Activated naive CD4-positive, alpha-beta T cell treated with anti-CD3 and anti-CD28 coated beads, Interleukin-2, amount 50 U/mL, for 72 hours (primary cell): ENCODE measurements at regions not wholly inside any gene's neighbourhood (a gene's known extent, or its start where the extent isn't known, plus 50 kb on each side); places are given as distances from the start of the nearest gene placed in this dataset.
A peak's percentile ranks its signal among the peaks of the same experiment; 100 is the strongest.
"Not testable (repeated sequence)": the region's sequence is repeated elsewhere in the genome, so short reads cannot be mapped to it uniquely, and the experiment has no call there.

ENCODE experiments used
- ATAC-seq, 2 donors: fragments of 150-1000 bp; cut with Tn5 transposase; 2 replicates each; pipeline ENCODE4 v1.10.0; 2021; ENCODE audit warnings: mild to moderate bottlenecking in 2 of 2, moderate library complexity in 2 of 2
- DNase-seq, 2 donors: peaks; one replicate each; pipeline ENCODE4 v3.0.0; 2021 to 2022; ENCODE audit warnings: low spot score in 2 of 2
- H3K27ac Mint-ChIP-seq, 2 donors: one replicate each; pipeline ENCODE4 v1.8.0; 2022; ENCODE audit warnings: mild to moderate bottlenecking in 2 of 2, mixed read lengths in 2 of 2
- H3K36me3 Mint-ChIP-seq, 2 donors: one replicate each; pipeline ENCODE4 v1.8.0; 2022; ENCODE audit warnings: mixed read lengths in 2 of 2
- H3K9me3 Mint-ChIP-seq, 2 donors: one replicate each; pipeline ENCODE4 v1.8.0; 2022; ENCODE audit warnings: mixed read lengths in 2 of 2

DNA sequence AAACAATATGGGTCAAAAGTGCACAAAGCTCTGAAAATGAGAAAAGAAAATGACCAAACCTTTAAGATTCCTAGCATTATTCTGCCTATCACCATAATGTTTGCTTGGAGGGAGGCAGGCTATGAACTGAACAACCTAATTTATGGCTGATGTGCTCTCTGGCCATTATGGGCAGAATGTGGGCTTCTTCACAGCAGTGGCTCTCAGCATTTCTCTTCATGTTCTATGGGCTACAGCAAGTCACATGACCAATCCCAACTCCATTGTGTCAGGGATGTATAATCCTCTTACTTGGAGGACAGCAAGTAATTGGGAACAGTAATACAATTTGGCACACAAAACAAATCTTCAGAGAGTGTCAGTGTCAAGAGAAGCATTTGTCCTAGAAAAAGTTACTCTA, 90.3 kb upstream of the ZNF658 start:
- not testable (repeated sequence) for DNase-seq, H3K9me3 Mint-ChIP-seq, ATAC-seq, H3K27ac Mint-ChIP-seq, H3K36me3 Mint-ChIP-seq

DNA sequence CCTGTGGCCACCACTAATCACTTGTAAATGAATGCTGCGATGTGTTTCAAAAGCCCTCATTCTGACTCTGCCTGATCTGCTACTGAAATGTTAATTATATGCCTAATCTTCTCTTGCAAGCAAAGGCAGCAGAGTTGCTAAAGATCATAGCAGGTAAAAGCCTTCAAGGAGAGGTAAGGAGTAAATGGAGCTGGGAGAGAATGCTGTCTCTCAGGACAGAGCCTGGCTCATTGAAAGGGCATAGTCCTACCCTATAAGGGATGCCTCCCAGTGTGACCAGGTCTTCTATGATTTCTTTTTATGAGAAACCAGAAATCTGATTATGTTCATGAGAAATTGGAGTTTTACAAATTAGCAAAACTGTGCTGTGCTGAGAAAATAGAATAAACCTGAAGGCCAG, 88.2 kb upstream of the ZNF658 start:
- ATAC-seq, H3K27ac Mint-ChIP-seq, H3K9me3 Mint-ChIP-seq, H3K36me3 Mint-ChIP-seq, DNase-seq: not testable (repeated sequence)

DNA sequence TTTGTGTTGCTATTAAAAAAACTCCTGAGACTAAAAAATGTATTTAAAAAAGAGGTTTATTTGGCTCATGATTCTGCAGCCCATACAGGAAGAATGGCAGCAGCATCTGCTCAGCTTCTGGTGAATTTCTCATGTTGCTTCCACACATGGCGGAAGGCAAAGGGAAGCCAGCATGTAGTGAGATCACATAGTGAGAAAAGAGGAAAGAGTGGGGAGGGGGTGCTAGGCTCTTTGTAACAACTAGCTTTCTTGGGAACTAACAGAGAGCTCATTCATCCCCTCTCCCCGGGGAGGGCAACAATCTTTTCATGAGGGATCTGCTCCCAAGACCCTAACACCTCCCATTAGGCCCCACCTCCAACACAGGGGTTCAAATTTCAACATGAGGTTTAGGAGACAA, 87.6 kb upstream of the ZNF658 start:
- not testable (repeated sequence) for H3K9me3 Mint-ChIP-seq

DNA sequence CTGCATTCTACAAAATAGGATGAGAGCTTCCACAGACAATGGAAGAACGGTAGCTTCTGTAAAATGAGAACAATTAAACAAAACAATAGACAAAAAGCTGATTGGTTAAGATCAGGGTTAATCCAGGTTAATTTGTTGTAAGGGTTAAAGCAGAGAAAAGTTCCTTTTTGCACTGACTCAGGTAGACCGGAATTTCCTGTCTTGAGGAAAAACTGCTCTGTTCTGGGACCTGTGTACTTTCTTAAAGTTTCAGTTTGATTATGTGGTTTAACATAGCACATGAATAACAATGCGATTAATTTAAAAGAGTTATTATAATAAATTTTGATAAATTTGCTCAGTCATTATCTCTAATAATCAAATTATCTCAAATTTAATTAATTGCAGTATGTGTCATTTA, 86.5 kb upstream of the ZNF658 start:
- not testable (repeated sequence) for DNase-seq, H3K36me3 Mint-ChIP-seq, ATAC-seq, H3K27ac Mint-ChIP-seq, H3K9me3 Mint-ChIP-seq

More for the DNA sequence above, 87.6 kb upstream of the ZNF658 start:
- H3K27ac Mint-ChIP-seq, DNase-seq, H3K36me3 Mint-ChIP-seq, ATAC-seq: not testable (repeated sequence)

DNA sequence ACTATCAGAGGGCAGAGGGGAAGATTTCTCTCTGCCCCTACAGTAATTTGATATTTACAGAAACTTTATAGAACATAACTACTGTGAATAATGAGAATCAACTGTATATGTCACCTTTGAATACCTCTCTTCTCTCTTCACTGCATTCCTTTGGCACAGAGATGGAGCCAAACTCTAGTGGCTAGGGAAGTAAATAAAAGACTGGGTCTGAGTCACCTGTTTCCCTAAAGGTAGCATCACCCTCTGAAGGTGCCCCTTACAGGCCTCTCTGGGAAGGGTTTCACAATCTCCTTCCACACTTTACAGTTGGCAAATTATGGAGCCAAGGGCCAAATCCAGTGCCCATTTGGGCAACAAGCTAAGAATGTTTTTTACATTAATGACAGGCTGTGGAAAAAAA, 81.0 kb upstream of the ZNF658 start:
- not testable (repeated sequence) for H3K36me3 Mint-ChIP-seq, ATAC-seq, H3K9me3 Mint-ChIP-seq, DNase-seq, H3K27ac Mint-ChIP-seq

DNA sequence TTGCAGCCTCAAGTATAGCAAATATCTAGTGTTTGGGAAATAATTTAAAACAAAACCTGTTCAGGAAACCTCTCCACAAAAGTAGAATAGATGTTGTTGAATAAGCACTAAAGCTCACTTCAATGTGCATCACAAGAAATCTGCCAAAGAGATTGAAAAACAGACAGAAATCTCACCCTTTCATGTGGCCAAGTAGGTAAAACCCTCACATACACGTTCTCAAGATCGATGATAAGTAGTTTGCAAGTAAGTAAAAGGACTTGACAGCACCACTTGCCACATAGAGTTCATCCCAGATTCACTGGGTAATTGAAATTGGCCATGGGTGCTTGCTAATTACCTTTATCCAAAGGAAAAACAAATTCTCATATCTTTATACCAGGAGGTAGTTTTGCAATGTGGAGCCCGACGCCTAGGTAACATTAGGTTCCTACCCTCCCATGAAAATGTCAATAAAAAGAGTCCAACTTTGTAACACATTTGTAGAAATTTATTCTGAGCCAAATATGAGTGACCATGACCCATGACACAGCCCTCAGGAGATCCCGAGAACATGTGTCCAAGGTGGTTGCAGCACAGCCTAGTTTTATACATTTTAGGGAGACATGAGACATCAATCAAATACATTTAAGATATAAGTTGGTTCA, 80.4 kb upstream of the ZNF658 start:
- not testable (repeated sequence) for H3K9me3 Mint-ChIP-seq, ATAC-seq, H3K36me3 Mint-ChIP-seq, DNase-seq, H3K27ac Mint-ChIP-seq

DNA sequence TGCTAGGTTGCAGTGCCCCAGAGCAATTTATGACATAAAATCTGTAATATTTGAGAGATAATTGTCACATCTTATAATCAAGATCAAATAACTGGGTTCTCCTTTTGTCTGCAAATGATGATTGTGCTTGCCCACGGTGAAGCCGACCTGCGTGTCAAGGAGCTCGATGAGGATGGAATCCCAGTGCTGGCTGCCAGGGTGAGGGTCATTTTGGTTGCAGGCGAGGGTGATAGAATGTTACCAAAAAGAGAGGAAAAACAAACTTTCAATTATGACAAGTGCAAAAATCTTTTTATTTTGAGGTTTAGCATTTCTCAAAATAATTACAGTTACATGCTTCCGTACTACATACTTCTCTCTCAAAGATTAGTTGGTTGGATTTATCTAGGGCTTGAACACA, 76.4 kb upstream of the ZNF658 start:
- H3K9me3 Mint-ChIP-seq, H3K27ac Mint-ChIP-seq, H3K36me3 Mint-ChIP-seq, ATAC-seq, DNase-seq: not testable (repeated sequence)

DNA sequence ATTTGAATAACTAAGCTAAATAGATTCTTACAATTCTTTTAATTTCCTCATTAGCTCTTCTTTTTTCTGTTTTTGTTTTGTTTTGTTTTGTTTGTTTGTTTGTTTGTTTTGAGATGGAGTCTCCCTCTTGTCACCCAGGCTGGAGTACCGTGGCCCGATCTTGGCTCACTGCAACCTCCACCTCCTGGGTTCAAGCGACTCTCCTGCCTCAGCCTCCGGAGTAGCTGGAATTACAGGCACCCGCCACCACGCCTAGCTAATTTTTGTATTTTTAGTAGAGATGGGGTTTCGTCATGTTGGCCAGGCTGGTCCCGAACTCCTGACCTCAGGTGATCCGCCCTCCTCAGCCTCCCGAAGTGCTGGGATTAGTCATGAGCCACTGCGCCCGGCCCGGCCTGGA, 70.7 kb upstream of the ZNF658 start:
- H3K9me3 Mint-ChIP-seq, DNase-seq, H3K36me3 Mint-ChIP-seq, ATAC-seq, H3K27ac Mint-ChIP-seq: not testable (repeated sequence)

DNA sequence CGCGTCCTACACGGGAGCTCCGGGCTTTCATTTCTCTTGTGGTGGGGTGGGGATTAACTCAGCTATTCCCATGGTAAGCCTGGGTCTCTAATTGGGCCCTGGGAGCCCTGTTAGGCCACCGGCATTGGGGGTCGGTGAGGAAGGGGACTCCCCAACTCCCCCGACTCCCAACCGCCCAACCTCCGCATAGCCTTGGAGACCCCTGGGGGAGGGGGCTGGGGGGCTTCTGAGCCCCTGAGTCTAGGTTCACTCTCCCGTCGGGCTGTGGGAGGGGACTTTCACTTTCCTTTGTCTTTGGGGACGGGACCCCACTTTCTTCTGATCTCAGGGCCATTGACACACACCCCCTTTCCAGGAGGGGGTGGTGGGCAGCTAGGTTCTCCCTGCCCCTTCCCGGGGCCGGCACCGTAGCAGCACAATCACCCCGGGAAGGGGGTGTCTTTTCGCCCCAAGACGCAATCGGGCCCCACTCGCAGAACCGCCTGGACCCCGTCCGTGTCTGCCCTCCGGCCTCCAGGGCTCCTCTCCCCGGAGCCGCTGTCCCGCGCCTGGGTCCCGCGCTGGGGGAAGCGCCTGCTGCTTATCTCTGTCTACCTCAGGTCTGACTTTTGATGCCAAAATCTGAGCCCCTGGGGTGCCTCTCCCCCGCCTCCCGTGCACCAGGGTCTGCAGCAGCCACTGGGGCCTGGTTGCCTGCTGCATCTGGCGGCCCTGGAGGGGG, 69.6 kb upstream of the ZNF658 start:
- not testable (repeated sequence) for DNase-seq, H3K9me3 Mint-ChIP-seq, ATAC-seq, H3K27ac Mint-ChIP-seq, H3K36me3 Mint-ChIP-seq

DNA sequence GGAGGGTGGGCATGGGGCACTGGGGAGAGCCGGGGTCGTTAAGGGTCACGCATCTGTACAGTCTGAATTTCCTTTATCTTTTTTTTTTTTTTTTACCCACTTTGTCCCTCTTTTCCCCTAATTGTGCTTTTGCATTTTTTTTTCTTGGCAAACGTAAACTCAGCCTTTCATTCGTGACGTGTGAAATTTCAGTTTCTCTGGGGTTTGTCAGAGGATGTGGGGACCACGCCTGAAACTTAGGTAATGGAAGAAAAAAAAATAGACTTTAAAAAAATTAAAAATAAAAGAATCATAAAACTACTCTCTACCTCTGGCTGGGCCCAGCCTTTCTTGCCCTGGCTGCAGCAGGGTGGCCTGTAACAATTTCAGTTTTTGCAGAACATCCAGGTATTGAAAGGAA, 68.3 kb upstream of the ZNF658 start:
- H3K36me3 Mint-ChIP-seq, DNase-seq, H3K27ac Mint-ChIP-seq, H3K9me3 Mint-ChIP-seq: not testable (repeated sequence)
- ATAC-seq, result peak in 1 of 2 donors; percentile 26

DNA sequence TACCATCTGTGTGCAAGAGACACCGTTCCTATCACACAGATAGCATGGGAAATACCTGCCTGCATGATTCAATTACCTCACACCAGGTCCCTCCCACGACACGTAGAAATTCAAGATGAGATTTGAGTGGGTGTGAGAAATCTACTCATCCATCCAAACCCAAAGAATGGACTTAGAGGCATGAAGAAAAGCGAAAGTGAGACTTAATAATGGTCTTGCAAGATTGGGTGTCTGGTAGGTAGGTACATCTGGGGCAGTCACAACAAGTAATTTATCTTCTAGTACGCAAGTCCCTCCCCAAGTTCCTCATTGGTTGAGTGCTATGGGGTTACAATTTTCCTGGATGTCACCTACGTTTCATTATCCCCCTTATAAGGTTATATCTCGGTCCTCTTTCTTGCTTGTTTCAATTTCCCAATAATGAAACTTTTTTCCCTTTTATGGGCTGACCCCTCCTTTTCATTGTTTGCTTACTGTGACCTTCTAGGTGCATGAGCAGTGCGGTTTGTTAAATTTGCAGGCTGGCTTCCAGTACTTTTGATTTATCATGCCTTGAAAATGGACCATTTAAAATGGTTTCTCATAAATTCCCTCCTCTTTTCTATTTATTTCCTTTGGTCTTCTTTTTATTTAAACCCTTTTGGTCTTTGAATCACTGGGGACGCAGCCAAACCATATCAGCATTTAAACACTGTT, 63.1 kb upstream of the ZNF658 start:
- not testable (repeated sequence) for H3K27ac Mint-ChIP-seq, DNase-seq, H3K9me3 Mint-ChIP-seq, ATAC-seq, H3K36me3 Mint-ChIP-seq
